Stimulated activated CD4-positive, alpha-beta T cell treated with anti-CD3 and anti-CD28 coated beads, Interleukin-15, amount 100 ng/mL, for 48 hours (primary cell): ENCODE measurements at regions not wholly inside any gene's neighbourhood (a gene's known extent, or its start where the extent isn't known, plus 50 kb on each side); places are given as distances from the start of the nearest gene placed in this dataset.

Experiments used
- DNase-seq, 2 donors: peaks; one replicate each; pipeline ENCODE4 v3.0.0-alpha.2; 2020; ENCODE audit warnings: low read depth in 2 of 2

- DNase-seq, result no peak
Observed at GRCh38 chr2:80863147-80863714, 558.7 kb upstream of the LRRTM1 start.

GRCh38 chr2:80858965-80859364 lies 554.4 kb upstream of the LRRTM1 start:
- DNase-seq, result no peak

GRCh38 chr2:80856227-80856626 lies 551.7 kb upstream of the LRRTM1 start:
- no peak for DNase-seq

GRCh38 chr2:80854831-80855230 lies 550.3 kb upstream of the LRRTM1 start:
- no peak for DNase-seq

- DNase-seq, result no peak
Observed at GRCh38 chr2:80852808-80853139, 548.2 kb upstream of the LRRTM1 start.

- no peak for DNase-seq
Observed at GRCh38 chr2:80852079-80852807, 547.7 kb upstream of the LRRTM1 start.

GRCh38 chr2:80830891-80831290 lies 526.3 kb upstream of the LRRTM1 start:
- DNase-seq, result no peak

GRCh38 chr2:80822999-80823398 lies 518.4 kb upstream of the LRRTM1 start:
- no peak for DNase-seq

- DNase-seq, result no peak
Observed at GRCh38 chr2:80815259-80815658, 510.7 kb upstream of the LRRTM1 start.

GRCh38 chr2:80786584-80786983 lies 482.0 kb upstream of the LRRTM1 start:
- DNase-seq, result no peak

GRCh38 chr2:80778704-80779103 lies 474.2 kb upstream of the LRRTM1 start:
- DNase-seq, result no peak

- no peak for DNase-seq
Observed at GRCh38 chr2:80748592-80748991, 444.0 kb upstream of the LRRTM1 start.

- no peak for DNase-seq
Observed at GRCh38 chr2:80737047-80737446, 432.5 kb upstream of the LRRTM1 start.

- no peak for DNase-seq
Observed at GRCh38 chr2:80725001-80725400, 420.4 kb upstream of the LRRTM1 start.

GRCh38 chr2:80722803-80723202 lies 418.3 kb upstream of the LRRTM1 start:
- DNase-seq, result no peak

- no peak for DNase-seq
Observed at GRCh38 chr2:80719607-80720006, 415.1 kb upstream of the LRRTM1 start.

GRCh38 chr2:80715433-80715832 lies 410.9 kb upstream of the LRRTM1 start:
- no peak for DNase-seq

GRCh38 chr2:80711915-80712314 lies 407.4 kb upstream of the LRRTM1 start:
- DNase-seq, result no peak

- DNase-seq, result no peak
Observed at GRCh38 chr2:80706951-80707350, 402.4 kb upstream of the LRRTM1 start.

GRCh38 chr2:80706541-80706940 lies 402.0 kb upstream of the LRRTM1 start:
- no peak for DNase-seq

GRCh38 chr2:80703532-80703931 lies 399.0 kb upstream of the LRRTM1 start:
- DNase-seq, result no peak

- DNase-seq, result no peak
Observed at GRCh38 chr2:80700961-80701360, 396.4 kb upstream of the LRRTM1 start.
